Stromal cell of bone marrow (primary cell): ENCODE measurements at regions not wholly inside any gene's neighbourhood (a gene's known extent, or its start where the extent isn't known, plus 50 kb on each side); places are given as distances from the start of the nearest gene placed in this dataset.

ENCODE experiments used
- DNase-seq: peaks from one replicate; pipeline ENCODE4 v3.0.0-alpha.2; 2012; ENCODE audit warnings: low read depth

DNA sequence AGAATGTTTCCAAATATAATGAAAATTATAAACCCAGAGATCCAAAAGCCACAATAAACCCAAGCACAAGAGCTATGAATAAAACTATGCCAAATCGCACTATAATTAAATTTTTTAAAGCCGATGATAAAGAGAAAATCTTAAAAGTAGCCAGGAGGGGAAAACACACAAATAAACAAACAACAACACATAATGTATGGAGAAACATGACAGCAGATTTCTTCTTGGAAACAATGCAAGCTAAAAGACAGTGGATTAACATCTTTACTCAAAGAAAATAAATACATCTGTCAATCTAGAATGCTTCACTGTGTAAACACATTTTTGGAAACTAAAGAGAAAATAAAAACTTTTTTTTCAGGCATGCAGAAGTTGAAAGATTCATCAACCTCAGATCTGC is 53.0 kb upstream of the SMOX start:
- DNase-seq: no peak

DNA sequence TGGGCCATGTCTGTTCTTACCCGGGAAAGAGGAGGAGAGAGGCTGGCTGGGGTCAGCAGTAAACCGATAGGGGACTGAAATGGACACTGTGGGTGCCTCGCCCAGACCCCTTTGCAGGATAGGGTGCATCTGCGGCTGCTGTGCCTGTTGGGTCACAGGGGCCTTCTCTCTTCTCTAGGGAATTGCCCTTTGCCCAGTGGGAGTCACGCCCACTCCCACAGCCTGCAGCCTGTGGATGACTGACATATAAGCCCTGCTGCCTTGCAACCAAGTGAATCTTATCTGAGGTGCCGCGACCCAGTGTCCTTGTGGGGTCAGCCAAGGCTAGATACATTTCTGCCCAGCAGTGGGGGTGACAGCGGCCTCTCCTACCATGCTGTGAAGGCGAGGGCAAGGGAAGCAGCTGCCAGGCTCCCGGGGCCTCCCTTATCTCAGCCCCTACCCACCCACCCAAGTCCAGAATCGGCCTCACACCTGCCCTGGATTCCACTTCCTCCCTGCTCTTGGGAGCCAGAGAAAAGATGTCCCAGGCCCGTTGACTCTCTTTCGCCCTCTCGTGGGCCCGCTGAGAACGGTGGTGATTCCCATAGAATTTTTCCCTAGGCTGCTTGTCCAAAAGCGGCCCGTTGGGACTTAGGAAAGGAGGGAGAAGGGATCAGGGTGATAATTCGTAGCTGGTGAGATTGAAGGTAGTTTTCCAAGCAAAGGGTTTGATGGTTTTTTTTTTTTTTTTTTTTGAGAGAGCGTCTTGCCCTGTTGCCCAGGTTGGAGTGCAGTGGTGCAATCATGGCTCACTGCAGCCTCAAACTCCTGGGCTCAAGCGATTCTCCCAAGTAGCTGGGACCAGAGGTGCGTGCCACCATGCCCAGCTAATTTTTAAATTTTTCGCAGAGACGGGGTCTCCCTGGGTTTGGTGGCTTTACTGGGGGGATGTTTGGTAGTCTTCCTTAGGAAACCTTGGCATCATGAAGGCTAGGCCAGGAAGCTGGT is 56.8 kb upstream of the SMOX start:
- DNase-seq: no peak

DNA sequence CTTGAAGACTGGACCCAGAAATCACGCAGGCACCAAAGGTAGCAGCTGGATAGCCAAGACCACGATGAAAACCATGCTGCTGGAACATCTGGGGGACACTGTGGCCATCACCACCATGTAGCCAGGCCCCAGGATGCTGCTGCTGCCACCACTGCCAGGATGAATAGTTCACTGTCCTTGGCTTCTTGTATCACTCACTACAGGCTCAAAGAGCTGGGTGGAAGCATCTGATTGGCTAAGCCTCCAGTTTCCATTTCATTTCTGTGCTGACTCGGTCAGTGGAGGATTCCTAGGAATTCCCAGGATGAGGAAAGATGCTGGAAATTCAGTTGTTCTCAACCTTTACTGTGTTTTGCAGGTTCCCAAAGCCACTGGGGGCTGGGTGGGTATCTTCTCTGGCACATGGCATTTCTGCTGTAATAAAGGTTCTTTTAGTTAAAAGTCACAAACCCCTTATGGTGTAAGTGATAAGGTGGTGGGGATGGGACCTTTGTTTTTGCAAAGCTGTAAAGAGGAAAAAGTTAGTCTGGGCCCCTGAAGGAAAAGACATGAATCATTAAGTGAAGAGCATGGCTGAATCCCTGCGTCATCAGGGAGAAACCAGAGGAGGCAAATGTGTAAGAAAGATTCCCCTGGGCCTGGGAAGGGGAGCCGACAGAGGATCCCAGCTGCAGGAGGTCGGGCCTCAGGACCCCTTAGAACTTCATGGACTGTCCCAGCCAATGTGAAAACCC is 57.7 kb upstream of the SMOX start:
- peak; percentile 78 for DNase-seq

DNA sequence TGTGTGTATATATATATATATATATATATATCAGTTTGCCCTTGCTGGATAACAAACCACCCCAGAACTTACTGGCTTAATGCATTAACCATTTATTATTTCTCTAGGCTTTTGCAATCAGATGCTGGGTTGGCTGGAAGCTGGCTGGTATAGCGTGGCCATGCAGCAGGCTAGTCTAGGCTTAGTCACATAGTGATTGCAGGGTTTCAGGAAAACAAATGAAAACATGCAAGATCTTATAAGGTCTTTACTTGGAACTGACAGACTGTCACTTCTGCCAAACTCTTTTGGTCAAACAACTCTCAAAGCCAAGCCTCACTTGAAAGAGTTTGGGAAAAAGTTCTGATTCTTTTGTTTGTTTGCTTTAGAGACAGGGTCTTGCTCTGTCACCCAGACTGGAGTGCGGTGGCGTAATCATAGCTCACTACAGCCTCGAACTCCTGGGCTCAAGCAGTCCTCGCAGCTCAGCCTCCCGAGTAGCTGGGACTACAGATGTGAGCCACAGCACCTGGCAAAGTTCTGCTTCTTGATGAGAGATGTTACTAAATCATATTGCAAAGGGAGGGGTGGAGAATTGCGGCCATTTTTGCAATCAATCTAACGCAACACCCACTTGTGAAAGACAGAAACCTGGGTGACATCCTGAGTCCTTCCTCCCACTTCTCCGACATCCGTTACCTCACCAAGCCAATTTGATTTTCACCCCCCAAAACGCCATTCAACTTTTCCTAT is 58.7 kb upstream of the SMOX start:
- DNase-seq: peak; percentile 85

DNA sequence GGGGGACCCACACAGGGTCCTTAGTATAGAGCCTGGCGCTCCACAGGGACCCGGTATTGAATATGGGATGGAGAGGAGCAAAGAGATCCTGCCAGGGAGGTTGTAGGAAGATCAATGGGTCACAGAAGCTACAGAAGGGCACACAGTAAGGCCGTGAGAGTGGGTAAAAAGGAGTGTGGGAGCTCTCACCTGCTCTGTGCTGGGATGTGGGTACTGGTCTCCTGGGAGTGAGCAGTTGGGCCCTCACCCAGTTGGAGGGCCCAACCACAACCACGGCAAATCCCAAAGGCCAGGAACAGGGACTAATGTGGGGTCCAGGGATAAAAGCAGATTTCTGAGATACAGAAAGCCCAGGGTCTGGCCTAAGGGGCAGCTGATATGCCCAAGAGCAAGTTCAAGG is 59.9 kb upstream of the SMOX start:
- no peak for DNase-seq

DNA sequence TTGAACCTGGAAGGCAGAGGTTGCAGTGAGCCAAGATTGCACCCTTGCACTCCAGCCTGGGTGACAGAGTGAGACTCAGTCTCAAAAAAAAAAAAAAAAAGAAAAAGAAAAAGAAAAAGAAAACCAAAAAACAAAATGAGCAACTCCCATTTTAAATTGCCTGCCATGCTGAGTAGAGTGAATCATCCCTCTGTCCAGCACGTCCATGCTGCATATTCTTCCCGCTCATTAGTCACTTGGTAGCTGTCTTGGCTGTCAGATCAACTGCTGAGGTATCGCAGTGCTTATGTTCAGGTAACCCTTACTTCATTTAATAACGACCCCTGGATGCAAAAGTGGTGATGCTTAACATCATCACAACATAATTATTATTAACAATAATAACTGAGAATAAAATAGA is 60.7 kb upstream of the SMOX start:
- no peak for DNase-seq

DNA sequence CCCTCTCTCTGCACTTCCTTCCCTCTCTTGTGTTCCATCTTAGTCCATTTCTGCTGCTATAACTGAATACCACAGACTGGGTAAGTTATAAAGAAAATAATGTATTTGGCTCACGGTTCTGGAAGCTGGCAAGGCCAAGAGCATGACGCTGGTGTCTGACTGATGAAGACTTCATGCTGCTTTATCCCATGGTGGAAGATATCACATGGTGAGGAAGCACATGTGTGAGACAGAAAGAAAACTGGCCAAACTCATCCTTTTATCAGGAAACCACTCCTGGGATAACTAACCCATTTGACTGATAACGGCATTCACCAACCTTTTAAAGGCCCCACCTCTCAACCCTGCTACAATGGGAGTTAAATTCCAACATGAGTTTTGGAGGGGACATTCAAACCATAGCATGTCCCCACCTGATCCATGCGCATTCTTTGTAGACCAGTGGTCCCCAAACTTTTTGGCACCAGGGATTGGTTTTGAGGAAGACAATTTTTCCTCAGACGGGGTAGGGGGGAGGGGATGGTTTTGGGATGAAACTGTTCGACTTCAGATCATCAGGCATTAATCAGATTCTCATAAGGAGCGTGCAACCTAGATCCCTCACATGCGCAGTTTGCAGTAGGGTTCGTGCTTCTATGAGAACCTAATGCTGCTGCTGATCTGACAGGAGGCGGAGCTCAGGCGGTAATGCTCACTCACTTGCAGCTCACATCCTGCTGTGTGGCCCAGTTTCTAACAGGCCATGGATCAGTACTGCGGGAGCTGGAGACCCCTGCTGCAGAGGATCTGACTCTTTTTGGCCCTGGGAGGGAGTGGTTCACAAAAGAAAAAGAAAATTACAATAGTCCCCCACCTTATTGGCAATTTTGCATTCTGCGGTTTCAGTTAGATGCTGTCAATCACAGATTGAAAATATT is 61.6 kb upstream of the SMOX start:
- DNase-seq: no peak

DNA sequence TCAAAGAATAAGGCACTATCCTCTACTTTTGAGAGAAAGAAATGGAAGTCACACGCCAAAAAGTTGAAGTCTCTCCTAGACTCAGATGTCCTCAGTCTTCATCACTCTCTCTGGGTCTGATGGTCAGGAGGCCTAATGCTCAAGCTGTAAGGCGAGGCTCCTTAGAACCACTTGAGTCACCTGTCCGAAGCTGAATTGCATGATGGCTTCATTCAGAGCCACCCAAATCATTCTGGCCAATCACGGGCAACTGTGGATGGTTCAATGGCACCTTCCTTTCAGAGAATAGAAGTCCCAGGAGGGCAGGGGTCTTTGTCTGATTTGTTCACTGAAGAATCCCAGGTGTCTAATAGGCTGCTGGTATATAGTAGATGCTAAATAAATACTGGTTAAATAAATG is 63.9 kb upstream of the SMOX start:
- no peak for DNase-seq

DNA sequence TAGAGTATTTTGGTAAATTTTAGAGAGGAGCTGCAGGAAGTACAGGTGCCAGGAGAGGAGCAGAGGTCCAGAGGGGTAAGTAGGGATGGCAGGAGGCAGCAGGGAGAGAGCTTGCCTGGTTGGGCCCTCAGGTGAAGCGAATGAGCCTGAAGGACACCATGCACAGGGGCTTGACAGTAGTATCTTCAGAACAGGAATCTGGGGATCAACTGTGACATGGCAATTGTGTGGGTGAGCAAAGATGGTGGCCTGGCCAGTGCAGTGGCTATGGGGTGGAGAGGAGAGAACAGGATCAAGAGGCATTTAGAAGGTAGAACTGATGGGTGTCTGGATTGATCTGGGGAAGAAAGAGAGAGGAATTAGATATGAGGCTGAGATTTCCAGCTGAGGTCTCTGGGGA is 64.5 kb upstream of the SMOX start:
- no peak for DNase-seq

DNA sequence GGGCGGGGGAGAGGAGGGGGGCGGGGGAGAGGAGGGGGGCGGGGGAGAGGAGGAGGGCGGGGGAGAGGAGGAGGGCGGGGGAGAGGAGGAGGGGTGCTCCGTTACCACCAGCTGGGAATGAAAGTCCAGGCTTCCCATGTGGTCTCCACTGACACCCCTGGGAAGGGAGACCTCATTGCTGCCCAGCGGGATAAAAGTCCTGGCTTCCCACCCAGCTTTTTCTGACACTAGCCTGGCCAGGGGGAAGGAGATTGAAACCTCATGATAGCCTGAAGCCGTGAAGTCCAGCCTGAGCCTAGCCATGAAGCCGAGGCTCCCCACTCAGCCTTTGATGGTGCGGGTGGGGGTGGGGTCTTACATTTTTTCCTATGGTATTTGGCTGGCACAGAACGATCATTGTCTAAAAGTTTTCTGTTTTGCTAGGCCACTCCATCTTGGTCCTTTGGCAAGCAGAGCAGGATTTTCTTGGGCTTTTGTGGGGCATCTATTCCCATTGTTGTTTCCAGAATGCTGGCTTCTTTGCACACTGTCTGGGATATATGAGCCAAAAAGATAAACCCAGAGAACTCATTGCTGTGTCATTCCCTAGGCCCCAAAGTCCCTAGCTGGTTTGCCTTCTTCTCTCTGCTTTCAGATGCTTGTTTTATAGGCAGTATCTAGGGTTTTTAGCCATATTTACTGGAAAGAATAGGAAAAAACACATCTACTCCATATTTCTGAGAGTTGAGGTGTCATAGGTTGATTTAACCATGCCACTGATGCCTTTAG is 65.3 kb upstream of the SMOX start:
- no peak for DNase-seq

DNA sequence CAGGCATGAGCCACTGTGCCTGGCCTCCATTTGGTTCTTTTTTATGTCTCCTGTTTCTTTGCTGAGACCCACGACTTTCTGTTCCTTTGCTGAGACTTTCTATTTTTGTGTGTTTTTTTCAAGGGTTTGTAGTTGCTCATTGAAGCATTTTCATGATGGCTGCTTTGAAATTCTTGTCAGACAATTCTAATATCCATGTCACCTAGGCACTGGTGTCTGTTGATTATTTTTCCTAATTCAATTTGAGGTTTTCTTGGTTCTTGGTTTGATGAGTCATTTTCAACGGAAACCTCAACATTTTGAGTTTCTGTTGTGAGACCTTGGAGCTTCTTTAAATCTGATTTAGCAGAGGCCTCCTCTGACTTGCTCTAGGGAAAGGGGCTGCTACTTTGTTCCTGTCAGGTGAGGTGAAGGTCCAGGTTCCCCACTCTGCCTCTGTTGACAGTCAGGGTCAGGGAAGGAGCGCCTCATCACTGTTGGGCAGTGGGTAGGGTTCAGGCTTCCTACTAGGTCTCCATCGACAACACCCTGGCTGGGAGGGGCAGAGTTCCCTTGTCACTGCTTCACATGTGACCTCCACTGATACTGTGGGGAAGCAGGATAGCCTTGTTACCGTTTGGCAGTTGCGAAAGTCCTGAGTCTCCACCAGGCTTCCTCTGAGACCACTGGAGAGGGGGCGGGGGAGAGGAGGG is 66.1 kb upstream of the SMOX start:
- peak; percentile 77 for DNase-seq

DNA sequence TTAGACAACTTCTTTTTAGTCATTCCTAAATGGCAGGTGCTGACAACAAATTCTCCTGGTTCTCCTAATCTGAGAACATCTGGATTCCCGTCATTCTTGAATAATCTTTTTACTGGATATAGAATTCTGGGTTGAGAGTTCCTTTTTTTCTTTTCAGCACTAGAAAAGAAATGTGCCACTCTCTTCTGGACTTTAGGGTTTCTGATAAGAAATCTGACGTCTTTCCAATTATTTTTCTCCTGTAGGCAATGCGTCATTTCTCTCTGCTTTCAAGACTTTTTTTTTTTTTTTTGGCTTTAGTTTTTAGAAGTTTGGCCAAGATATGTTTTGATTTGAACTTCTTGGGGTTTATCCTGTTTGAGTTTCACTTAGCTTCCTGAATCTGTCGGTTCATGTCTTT is 66.1 kb upstream of the RNF24 start:
- no peak for DNase-seq

DNA sequence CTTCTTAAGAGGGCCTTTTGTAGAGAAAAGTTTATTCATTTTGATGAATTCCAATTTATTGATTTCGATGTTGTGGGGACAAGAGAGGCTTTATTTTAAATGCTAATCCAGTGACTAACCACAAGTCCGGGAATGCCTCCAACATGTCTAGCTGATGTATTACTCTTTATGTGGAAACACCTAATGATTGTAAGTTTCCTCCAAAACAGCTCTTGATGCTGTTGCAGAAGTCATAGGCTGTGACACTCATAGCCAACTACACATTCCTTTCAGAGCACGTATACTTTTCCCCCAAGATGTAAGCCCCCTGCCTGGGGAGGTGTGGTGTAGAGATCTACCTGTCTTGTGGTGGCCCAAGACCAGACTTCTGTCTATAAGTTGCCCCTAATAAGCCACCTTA is 61.3 kb upstream of the RNF24 start:
- DNase-seq: peak; percentile 92

DNA sequence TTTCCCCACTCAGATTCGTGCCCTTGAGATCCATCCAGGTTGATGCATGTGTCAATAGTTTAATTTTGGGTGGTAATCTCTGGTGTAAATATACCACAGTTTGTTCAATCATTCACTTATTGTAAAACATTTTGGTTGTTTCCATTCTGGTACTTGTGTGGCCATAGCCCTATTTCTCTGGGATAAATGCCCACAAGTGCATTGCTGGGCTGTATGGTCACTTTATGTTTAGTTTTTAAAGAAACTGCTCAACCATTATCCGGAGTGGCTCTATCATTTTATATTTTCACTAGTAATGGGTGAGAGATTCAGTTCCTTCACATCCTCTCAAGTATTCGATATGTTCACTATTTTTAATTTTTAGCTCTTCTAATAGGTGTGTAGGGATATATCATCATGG is 60.7 kb upstream of the RNF24 start:
- no peak for DNase-seq

DNA sequence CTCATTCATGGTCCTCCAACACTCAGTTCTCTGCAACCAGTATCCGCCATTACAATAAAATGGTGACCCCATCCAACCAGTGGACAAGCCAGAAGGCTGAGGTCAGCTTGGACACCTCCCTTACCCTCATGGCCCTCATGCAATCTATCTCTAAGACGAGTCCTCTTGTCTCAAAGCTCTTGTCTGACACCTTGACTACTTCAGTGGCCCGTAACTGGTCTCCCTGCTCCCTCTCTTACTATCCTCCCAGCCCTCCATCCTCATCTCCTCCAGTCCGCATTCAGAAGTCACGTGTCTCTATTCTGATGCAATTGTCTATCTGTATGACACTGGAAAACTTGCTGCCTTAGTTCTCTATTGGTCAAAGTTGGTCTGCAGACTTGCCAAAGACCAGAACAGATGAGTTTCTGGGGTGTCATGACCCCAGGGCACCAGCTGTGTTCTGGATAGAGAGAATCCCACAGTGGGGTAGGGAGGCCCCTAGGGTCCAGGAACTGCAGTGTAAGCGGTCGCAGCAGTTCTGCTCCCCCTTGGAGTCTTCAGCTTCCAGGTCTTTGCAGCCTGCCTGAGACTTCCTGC is 59.6 kb upstream of the RNF24 start:
- no peak for DNase-seq

DNA sequence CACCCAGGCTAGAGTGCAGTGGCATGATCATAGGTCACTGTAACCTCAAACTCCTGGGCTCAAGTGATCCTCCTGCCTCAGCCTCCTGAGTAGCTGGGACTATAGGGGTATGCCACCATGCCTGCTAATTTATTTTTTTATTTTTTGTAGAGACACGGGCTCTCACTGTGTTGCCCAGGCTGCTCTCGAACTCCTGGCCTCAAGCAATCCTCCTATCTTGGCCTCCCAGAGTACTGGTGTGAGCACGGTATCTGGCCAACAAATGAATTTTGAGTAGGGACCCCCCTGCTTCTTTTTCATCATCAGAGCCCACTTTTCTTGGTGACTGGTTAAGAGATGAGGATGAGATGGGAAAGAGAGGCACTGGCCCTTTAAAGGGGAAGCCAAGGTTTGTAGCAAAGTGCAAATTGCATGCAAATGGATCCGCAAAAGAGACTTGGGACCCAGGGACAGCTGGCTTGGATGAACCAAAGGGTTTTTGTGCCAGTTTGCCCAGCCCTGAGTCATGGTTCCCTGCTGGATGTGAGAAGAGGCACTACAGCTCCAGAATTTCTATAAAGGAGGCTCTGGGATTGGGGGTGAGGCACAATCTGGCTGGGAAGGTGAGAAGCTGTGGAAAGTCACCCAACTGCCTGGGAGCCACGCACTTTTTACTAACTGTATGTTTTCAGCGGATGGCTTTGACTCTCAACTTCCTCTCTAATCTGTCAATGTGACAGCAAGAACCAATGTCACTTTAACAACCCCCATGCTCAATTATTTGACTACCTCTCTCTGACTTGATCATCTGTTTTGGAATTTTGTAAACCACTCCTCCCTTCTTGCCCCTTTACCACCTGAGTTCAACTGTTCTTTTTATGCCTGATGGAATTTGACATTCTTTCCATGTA is 58.7 kb upstream of the RNF24 start:
- no peak for DNase-seq

DNA sequence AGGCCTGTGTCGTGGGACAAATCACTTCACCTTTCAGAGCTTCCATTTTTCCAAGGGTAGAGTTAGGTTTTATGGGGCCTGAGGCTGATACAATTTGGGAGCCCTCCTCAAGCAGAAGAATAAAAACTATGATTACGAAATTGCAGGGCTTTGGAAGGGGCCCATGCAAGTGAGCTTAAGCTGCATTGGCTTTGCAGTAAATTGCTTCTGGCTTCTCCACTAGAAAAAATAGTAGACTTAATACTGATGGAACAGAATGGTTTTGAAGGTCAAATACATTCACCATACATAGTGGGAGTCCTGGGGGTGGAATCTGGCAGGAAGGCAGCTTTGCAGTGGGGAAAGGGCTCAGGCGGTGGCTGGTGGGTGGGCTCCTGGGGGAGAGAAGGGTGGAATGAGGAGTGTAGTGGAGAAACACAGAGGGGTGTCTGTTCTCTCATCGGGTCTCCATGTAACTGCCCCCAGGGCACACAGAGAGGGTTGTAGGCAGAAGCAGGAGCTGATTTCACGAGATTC is 55.9 kb upstream of the RNF24 start:
- no peak for DNase-seq

DNA sequence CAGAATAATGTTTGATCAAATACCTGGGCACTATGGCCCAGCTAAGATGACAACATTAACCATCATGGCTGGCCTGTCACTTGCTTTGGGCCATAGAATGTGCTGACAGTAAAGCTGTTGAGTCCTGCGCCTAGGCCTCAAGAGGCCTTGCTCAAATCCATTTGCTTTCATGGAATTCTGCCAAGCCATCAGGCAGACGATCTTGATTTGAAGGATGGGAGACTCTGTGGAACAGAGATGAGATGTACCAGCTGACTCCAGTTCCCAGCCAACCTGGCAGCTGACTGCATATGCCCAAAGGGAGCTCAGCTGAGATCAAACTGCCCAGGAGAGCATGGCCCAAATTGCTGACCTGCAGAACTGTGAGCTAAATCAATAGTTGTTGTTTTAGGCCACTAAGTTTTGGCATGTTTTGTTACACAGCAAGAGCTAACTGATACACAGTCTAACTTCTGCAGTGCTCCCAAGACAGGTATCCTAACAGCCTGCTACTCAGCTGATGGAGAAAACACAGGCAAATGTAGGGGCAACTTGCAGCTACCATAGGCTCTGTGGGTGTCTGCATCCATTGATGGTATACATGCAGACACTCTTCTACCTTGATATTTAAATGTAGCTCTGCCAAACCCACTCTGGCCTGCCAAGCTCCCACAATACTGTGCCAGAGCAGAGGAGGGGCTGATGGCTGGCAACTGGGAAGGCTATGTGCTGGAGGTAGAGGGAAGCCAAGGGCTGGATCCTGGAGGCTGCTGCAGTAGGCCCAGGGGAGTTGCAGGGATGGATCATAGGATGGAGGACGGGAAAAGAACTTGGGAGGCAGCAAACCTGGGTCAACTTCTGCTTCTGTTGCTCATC is 55.2 kb upstream of the RNF24 start:
- no peak for DNase-seq
